ENCODE measurements at regions not wholly inside any gene's neighbourhood (a gene's known extent, or its start where the extent isn't known, plus 50 kb on each side); places are given as distances from the start of the nearest gene placed in this dataset.

DNA sequence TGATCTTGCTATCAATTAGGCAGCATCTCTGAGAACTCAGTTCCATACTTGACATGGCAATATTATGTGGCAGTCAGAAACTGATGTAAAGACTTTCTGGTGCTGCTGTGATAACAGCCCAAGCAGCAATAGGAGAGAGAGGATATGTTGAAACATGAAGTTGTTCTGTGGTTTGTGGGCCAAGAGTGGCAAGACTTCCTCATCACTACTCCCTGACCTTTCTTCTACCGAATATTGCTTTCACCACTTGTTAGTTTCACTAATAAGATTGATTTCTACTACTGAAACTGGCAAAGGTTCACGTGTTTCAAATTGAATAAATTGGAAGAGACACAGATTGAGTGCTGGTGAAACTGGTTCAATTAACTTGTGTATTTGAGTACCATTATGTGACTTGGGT lies 852.6 kb upstream of the RAG2 start:
- no TSS peak for BruUV-seq (replicated peaks)
- POLR2A ChIA-PET: no interaction called here
- Histone ChIP-seq H3K79me2 (ENCODE audit: control insufficient read depth, insufficient read depth, low read length) (no peaks in the 10 kb centered on the region), H2AFZ (ENCODE audit: control insufficient read depth, low read depth, low read length) (no peak overlapping the region), H3K27me3 (replicated peaks in 1 of 2; ENCODE audit: control insufficient read depth in 2 of 2, insufficient read depth in 2 of 2, low read length in 1 of 2) (no peaks in the 10 kb centered on the region), H3K27ac (ENCODE audit: control insufficient read depth, insufficient read depth) (no peak overlapping the region), H3K9me3 (replicated peaks; ENCODE audit: control insufficient read depth, insufficient read depth, low read length) (no peaks in the 10 kb centered on the region), H3K4me3 (no peak overlapping the region), H3K4me2 (ENCODE audit: control insufficient read depth, insufficient read depth) (no peak overlapping the region), H3K36me3 (ENCODE audit: control insufficient read depth in 2 of 2, insufficient read depth in 2 of 2, low read length in 1 of 2) (no peaks in the 10 kb centered on the region), H4K20me1 (ENCODE audit: control insufficient read depth, insufficient read depth) (no peaks in the 10 kb centered on the region), H3K4me1 (ENCODE audit: control insufficient read depth, insufficient read depth, low read length) (no peaks in the 10 kb centered on the region), H3K9ac (ENCODE audit: control insufficient read depth, insufficient read depth, low read length) (no peak overlapping the region)
- 0% methylated on average over 2 of the region's 2 CpGs for WGBS (ENCODE audit: insufficient coverage, insufficient replicate concordance, low lambda C conversion rate, missing lambda C conversion rate)
- ATAC-seq (peak; percentile 96), DNase-seq (ENCODE audit: low read depth, low spot score) (no peak), FAIRE-seq (no peak)
- no peak for TF ChIP-seq CREB1 (IDR thresholded peaks at IDR 0.05; ENCODE audit: low read depth)
- TF ChIP-seq CBX5 (IDR thresholded peaks at IDR 0.05; ENCODE audit: low read depth): no peak
- TF ChIP-seq IKZF2 (IDR thresholded peaks at IDR 0.05): 0 out of 4 replicates have a peak, but pooled peaks of 1 of the 2 experiments have one; percentile 9
- peak; percentile 68 to 69 for TF ChIP-seq BHLHE40 (IDR thresholded peaks at IDR 0.05; ENCODE audit: borderline replicate concordance in 1 of 2, low read depth in 2 of 2, low read length in 1 of 2)
- TF ChIP-seq, protein P1, sequence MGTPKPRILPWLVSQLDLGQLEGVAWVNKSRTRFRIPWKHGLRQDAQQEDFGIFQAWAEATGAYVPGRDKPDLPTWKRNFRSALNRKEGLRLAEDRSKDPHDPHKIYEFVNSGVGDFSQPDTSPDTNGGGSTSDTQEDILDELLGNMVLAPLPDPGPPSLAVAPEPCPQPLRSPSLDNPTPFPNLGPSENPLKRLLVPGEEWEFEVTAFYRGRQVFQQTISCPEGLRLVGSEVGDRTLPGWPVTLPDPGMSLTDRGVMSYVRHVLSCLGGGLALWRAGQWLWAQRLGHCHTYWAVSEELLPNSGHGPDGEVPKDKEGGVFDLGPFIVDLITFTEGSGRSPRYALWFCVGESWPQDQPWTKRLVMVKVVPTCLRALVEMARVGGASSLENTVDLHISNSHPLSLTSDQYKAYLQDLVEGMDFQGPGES (IDR thresholded peaks at IDR 0.05): no peak
- TF ChIP-seq, protein P2, sequence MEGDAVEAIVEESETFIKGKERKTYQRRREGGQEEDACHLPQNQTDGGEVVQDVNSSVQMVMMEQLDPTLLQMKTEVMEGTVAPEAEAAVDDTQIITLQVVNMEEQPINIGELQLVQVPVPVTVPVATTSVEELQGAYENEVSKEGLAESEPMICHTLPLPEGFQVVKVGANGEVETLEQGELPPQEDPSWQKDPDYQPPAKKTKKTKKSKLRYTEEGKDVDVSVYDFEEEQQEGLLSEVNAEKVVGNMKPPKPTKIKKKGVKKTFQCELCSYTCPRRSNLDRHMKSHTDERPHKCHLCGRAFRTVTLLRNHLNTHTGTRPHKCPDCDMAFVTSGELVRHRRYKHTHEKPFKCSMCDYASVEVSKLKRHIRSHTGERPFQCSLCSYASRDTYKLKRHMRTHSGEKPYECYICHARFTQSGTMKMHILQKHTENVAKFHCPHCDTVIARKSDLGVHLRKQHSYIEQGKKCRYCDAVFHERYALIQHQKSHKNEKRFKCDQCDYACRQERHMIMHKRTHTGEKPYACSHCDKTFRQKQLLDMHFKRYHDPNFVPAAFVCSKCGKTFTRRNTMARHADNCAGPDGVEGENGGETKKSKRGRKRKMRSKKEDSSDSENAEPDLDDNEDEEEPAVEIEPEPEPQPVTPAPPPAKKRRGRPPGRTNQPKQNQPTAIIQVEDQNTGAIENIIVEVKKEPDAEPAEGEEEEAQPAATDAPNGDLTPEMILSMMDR (IDR thresholded peaks at IDR 0.05 in 2 of 3, conservative IDR thresholded peaks at IDR 0.05 in 1 of 3; ENCODE audit: control insufficient read depth in 2 of 3, extremely low read depth in 1 of 3, insufficient read depth in 1 of 3, low read depth in 3 of 3, low read length in 3 of 3): no peak
- TF ChIP-seq, protein P3, sequence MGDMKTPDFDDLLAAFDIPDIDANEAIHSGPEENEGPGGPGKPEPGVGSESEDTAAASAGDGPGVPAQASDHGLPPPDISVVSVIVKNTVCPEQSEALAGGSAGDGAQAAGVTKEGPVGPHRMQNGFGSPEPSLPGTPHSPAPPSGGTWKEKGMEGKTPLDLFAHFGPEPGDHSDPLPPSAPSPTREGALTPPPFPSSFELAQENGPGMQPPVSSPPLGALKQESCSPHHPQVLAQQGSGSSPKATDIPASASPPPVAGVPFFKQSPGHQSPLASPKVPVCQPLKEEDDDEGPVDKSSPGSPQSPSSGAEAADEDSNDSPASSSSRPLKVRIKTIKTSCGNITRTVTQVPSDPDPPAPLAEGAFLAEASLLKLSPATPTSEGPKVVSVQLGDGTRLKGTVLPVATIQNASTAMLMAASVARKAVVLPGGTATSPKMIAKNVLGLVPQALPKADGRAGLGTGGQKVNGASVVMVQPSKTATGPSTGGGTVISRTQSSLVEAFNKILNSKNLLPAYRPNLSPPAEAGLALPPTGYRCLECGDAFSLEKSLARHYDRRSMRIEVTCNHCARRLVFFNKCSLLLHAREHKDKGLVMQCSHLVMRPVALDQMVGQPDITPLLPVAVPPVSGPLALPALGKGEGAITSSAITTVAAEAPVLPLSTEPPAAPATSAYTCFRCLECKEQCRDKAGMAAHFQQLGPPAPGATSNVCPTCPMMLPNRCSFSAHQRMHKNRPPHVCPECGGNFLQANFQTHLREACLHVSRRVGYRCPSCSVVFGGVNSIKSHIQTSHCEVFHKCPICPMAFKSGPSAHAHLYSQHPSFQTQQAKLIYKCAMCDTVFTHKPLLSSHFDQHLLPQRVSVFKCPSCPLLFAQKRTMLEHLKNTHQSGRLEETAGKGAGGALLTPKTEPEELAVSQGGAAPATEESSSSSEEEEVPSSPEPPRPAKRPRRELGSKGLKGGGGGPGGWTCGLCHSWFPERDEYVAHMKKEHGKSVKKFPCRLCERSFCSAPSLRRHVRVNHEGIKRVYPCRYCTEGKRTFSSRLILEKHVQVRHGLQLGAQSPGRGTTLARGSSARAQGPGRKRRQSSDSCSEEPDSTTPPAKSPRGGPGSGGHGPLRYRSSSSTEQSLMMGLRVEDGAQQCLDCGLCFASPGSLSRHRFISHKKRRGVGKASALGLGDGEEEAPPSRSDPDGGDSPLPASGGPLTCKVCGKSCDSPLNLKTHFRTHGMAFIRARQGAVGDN (IDR thresholded peaks at IDR 0.05): no peak
- TF ChIP-seq RUNX3 (IDR thresholded peaks at IDR 0.05; ENCODE audit: low read length): peak; percentile 82
- SMC1A ChIA-PET (ENCODE audit: uncharacterized antibody, unreplicated experiment): no interaction called here
- RAD21 ChIA-PET (ENCODE audit: unreplicated experiment): interaction anchor here (1.0 kb wide), 1 partner anchor 495 kb away, joined by 3 read pairs; no protein-coding TSS in a partner anchor
- CTCF ChIA-PET: interaction anchor here (1.4 kb wide), 1 partner anchor 1340 kb away, joined by 7 read pairs; no protein-coding TSS in a partner anchor
- intact Hi-C loops (cut with micrococcal nuclease; ENCODE audit: unreplicated experiment): loop anchor here (1.0 kb wide), 1 partner anchor 54 kb away; no protein-coding TSS in a partner anchor
- in situ Hi-C loops (cut with MboI): no loop called here

Measured in GM12878 (cell line).